ENCODE measurements at regions not wholly inside any gene's neighbourhood (a gene's known extent, or its start where the extent isn't known, plus 50 kb on each side); places are given as distances from the start of the nearest gene placed in this dataset.

GRCh38 chr4:14711259-14711658 lies 291.0 kb upstream of the CPEB2 start:
- DNase-seq (ENCODE audit: extremely low read depth, low read depth, low spot score) = no peak

GRCh38 chr4:14716691-14717090 lies 285.6 kb upstream of the CPEB2 start:
- no peak for DNase-seq (ENCODE audit: extremely low read depth, low read depth, low spot score)

GRCh38 chr4:14719053-14719452 lies 283.2 kb upstream of the CPEB2 start:
- no peak for DNase-seq (ENCODE audit: extremely low read depth, low read depth, low spot score)

DNA sequence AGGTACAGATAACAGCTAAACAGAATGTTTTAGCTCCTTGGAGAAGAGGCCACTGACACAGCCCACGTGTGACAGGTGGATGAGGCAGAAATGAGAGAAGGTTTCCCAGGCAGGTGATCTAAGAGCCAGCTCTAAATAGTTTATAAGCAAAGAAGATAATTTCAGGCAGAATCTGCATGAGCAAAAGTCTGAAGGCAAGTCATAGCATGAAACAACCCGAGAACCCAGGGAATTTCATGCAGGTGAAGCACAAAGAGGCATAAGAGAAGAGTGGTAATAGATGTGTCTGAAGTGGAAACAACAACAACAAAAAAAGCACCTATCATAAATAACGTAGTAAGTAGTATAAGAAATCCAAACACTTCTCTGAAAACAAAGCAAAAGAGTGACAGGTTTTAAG lies 275.8 kb upstream of the CPEB2 start:
- no peak for DNase-seq (ENCODE audit: extremely low read depth, low read depth, low spot score)

- no peak for DNase-seq (ENCODE audit: extremely low read depth, low read depth, low spot score)
Measured at GRCh38 chr4:14726877-14727361, 275.4 kb upstream of the CPEB2 start.

GRCh38 chr4:14729282-14730000 lies 272.8 kb upstream of the CPEB2 start:
- no peak for DNase-seq (ENCODE audit: extremely low read depth, low read depth, low spot score)

GRCh38 chr4:14742054-14742453 lies 260.2 kb upstream of the CPEB2 start:
- no peak for DNase-seq (ENCODE audit: extremely low read depth, low read depth, low spot score)

DNA sequence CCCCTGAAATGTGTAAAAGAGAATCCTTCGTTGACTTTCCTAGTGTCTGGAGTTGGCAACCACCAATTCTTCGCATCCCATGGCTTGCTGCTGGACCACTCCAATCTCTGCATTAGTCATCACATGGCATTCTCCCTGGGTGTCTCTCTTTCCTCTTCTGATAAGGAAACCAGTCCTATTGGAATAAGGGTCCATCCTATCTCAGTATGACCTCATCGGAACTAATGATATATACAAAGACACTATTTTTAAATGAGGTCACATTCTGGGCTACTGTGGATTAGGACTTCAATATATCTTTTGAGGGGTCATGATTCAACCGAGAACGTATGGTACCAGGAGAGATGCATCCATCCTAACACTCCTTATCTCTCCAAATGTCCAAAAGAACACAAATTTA lies 259.1 kb upstream of the CPEB2 start:
- no peak for DNase-seq (ENCODE audit: extremely low read depth, low read depth, low spot score)

- DNase-seq (ENCODE audit: extremely low read depth, low read depth, low spot score) = no peak
Measured at GRCh38 chr4:14743601-14744000, 258.7 kb upstream of the CPEB2 start.

- no peak for DNase-seq (ENCODE audit: extremely low read depth, low read depth, low spot score)
Measured at GRCh38 chr4:14744346-14744745, 257.9 kb upstream of the CPEB2 start.

DNA sequence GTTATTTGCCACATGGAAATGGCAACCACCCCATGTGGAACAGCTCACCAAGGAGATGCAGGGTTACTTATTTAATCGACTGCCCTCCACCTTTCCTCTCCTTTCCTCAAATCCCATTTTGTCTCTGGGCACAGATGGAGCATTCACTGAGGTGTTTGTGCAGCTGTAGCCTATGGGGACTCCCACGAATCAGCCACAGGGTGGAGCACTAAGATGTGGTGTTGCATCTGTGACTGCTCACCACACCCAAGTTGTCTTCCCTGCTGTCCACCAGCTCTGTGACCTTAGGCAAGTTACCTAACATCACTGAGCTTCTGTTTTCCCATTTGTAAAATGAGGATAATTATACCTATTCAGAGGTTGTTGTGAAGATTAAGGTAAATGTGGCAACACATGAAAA lies 252.4 kb upstream of the CPEB2 start:
- no peak for DNase-seq (ENCODE audit: extremely low read depth, low read depth, low spot score)

- no peak for DNase-seq (ENCODE audit: extremely low read depth, low read depth, low spot score)
Measured at GRCh38 chr4:14752341-14753046, 249.8 kb upstream of the CPEB2 start.

GRCh38 chr4:14767142-14767541 lies 235.1 kb upstream of the CPEB2 start:
- DNase-seq (ENCODE audit: extremely low read depth, low read depth, low spot score) = no peak

- DNase-seq (ENCODE audit: extremely low read depth, low read depth, low spot score) = no peak
Measured at GRCh38 chr4:14768449-14768848, 233.8 kb upstream of the CPEB2 start.

DNA sequence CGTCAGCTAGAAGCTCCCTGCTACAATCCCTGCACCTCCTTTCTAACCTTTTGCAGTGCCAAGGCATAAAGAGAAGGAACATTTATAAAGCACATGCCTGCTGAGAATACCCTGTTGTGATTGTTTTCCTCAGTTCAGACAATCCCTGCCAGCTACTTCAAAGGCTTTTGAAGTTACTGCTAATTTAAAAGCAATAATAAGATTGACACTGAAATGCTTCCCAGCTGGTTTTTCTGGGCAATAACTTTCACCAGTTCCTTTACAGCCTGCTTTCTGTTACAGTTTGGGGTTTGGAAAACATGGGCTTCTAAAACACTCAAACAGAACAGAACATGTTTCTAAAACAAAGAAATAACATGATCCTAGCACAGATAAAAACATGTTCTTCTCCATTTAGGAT lies 232.3 kb upstream of the CPEB2 start:
- DNase-seq (ENCODE audit: extremely low read depth, low read depth, low spot score) = no peak

- DNase-seq (ENCODE audit: extremely low read depth, low read depth, low spot score) = no peak
Measured at GRCh38 chr4:14771094-14771493, 231.2 kb upstream of the CPEB2 start.

- no peak for DNase-seq (ENCODE audit: extremely low read depth, low read depth, low spot score)
Measured at GRCh38 chr4:14771504-14772175, 230.6 kb upstream of the CPEB2 start.

DNA sequence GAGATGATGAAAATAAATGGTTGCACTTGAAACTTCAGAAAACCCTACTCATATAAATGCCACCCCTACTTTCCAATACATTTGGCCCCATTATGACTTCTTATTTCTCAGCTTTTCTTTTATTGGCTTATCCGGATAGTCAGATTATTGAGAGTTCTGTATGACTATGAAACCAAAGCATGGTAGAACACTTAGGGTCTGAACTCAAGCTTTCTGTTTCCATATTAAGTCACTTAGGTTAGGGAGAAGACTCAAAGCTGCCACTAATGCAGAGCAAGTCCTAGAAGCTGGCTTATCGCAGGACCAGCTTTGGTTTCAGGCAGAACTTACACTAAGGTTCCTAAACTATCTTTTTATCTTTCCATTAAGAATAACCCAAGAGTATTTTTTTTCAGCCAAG lies 229.9 kb upstream of the CPEB2 start:
- no peak for DNase-seq (ENCODE audit: extremely low read depth, low read depth, low spot score)

- no peak for DNase-seq (ENCODE audit: extremely low read depth, low read depth, low spot score)
Measured at GRCh38 chr4:14783011-14783877, 219.0 kb upstream of the CPEB2 start.

GRCh38 chr4:14787221-14787620 lies 215.1 kb upstream of the CPEB2 start:
- no peak for DNase-seq (ENCODE audit: extremely low read depth, low read depth, low spot score)

DNA sequence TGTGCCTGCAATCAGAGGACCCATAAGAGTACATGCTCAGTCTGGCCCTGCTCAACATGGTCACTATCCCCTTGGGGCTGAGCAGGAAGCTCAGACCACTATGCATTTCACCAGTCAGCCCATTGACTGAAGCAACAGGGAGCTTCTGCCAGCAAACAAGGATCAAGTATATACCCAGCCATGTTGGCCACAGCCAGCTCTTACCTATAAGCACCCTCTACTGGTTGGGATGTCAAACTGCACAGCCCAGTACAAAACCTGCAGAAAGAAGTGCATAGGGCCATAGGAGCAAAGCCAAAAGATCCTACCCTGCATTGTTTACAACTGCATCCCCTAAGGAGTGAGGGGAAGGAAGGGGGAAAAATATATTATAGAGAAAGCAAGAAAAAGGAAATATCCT lies 214.4 kb upstream of the CPEB2 start:
- DNase-seq (ENCODE audit: extremely low read depth, low read depth, low spot score) = no peak
